ENCODE measurements at regions not wholly inside any gene's neighbourhood (a gene's known extent, or its start where the extent isn't known, plus 50 kb on each side); places are given as distances from the start of the nearest gene placed in this dataset.

GRCh38 chr11:116114198-116114651 is 610.0 kb upstream of the CADM1 start:
- TF ChIP-seq, protein P1, sequence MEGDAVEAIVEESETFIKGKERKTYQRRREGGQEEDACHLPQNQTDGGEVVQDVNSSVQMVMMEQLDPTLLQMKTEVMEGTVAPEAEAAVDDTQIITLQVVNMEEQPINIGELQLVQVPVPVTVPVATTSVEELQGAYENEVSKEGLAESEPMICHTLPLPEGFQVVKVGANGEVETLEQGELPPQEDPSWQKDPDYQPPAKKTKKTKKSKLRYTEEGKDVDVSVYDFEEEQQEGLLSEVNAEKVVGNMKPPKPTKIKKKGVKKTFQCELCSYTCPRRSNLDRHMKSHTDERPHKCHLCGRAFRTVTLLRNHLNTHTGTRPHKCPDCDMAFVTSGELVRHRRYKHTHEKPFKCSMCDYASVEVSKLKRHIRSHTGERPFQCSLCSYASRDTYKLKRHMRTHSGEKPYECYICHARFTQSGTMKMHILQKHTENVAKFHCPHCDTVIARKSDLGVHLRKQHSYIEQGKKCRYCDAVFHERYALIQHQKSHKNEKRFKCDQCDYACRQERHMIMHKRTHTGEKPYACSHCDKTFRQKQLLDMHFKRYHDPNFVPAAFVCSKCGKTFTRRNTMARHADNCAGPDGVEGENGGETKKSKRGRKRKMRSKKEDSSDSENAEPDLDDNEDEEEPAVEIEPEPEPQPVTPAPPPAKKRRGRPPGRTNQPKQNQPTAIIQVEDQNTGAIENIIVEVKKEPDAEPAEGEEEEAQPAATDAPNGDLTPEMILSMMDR (IDR thresholded peaks at IDR 0.05; ENCODE audit: low read length) = no peak
- no peak for TF ChIP-seq EZH2 (IDR thresholded peaks at IDR 0.05; ENCODE audit: borderline replicate concordance, low read length)

Measured in OCI-LY1 (cell line).